T-helper 17 cell (primary cell): ENCODE measurements at regions not wholly inside any gene's neighbourhood (a gene's known extent, or its start where the extent isn't known, plus 50 kb on each side); places are given as distances from the start of the nearest gene placed in this dataset.

ENCODE experiments used
- ATAC-seq: fragments of 150-1000 bp; cut with Tn5 transposase; 2 replicates; pipeline ENCODE4 v1.10.0; 2021; ENCODE audit warnings: mild to moderate bottlenecking, moderate library complexity
- DNase-seq, 3 donors: peaks; one replicate each; pipeline versions ENCODE4 v3.0.0 to v3.0.0-alpha.2; 2020 to 2021
- H3K9me3 ChIP-seq: one replicate; pipeline ENCODE4 v1.7.0; 2013; ENCODE audit warnings: low read length, mild to moderate bottlenecking; ENCODE audit not compliant: control insufficient read depth, poor library complexity, severe bottlenecking
- H3K27ac Mint-ChIP-seq: one replicate; pipeline ENCODE4 v1.8.0; 2022; ENCODE audit warnings: mild to moderate bottlenecking, moderate library complexity, mixed read lengths
- H3K27me3 Mint-ChIP-seq: one replicate; pipeline ENCODE4 v1.8.0; 2022; ENCODE audit warnings: mixed read lengths
- H3K36me3 Mint-ChIP-seq: one replicate; pipeline ENCODE4 v1.8.0; 2022; ENCODE audit warnings: low read depth, mixed read lengths
- H3K4me1 Mint-ChIP-seq: one replicate; pipeline ENCODE4 v1.8.0; 2022; ENCODE audit warnings: mild to moderate bottlenecking, mixed read lengths
- H3K4me3 Mint-ChIP-seq: one replicate; pipeline ENCODE4 v1.8.0; 2022; ENCODE audit warnings: mild to moderate bottlenecking, moderate library complexity, mixed read lengths

DNA sequence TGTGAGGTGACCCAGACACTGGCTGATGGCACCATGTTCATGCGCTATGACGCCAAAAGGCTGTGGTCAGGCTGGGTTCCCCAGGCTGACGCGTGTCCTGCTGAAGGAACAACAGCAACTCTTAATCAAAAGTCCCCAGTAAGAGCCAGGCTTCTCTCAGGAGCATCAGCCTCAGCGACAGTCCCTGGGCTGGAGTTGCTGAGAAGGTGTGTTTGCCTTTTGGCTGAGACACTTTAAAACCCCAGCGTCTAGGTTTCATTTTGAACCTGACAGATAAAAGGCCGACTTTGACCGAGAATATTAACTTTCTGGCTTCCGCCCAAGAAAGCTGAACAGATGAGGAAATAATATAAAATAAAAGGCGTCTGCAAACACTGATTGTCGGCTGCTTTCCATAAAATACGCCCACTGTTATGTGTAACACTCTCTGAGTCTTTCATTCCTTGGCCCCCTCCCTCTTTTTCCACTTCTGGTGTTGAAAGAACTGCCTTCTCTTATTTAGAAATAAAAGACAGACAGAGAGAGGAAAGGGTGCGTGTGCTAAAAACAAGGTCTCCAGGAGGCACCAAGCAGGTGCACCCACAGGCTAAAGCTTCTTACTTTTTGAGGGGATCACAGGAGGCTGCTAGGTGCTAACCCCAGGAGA lies 373.6 kb downstream of the MID1IP1 start:
- H3K4me1 Mint-ChIP-seq = peaks cover 6% of the 10 kb centered on the region
- peaks cover 3% of the 10 kb centered on the region for H3K36me3 Mint-ChIP-seq
- ATAC-seq (peak; percentile 93), DNase-seq (peak in 2 of 3 donors; percentile 21 to 36)
- H3K27ac Mint-ChIP-seq = peak overlapping the region; percentile 92
- peak overlapping the region; percentile 77 for H3K4me3 Mint-ChIP-seq
- H3K9me3 ChIP-seq = no peaks in the 10 kb centered on the region
- no peaks in the 10 kb centered on the region for H3K27me3 Mint-ChIP-seq

DNA sequence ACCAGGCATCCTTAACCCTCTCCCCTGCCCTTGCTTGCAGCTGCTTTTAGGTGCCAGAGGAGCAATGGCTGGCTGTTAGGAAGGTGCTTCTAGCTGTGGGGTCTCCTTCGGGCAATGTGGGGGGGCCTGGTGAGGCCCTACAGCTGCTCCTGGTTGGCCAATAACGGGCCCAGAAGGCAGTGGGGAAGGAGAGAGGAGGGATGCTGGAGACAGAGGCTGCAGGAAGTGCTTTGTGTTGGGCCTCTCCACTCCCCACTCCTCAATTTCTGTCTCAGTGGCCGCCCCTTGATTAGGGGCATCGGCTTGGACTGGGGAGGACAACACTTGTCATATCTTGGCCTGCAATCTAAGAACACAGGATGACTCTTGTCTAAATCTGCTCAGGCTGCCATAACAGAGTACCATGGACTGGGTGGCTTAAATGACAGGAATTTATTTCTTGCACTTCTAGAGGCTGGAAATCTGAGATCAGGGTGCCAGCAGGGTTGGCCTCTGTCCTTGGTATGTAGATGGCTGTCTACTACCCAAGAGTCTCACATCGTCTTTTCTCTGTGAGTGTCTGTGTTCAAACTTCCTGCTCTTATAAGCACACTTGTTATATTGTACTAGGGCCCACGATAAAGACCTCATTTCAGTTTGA lies 374.3 kb downstream of the MID1IP1 start:
- DNase-seq (no peak), ATAC-seq (no peak)
- Mint-ChIP-seq H3K36me3 (peaks cover 3% of the 10 kb centered on the region), H3K27me3 (no peaks in the 10 kb centered on the region), H3K27ac (peak overlapping the region; percentile 92), H3K4me3 (peak overlapping the region; percentile 77), H3K4me1 (peaks cover 6% of the 10 kb centered on the region)
- H3K9me3 ChIP-seq = no peaks in the 10 kb centered on the region

DNA sequence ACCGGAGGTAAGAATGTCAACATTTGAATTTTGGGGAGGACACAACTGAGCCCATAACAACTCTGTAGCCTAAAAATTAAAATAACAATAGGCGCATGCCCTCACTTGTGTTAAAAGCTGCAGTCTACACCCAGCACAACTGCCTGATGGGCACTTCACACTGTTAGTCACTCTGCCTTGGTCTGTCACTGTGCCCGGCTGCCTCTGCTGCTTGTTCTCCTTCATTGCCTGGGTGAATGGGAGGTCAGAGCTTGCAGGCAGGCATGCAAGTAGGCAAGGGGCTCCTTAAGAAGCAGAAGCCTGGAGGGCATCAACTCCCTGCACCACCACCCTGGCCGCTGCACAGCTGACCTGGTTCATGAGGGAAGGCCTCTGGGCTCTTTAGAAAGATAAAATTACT lies 374.8 kb downstream of the MID1IP1 start:
- Mint-ChIP-seq H3K27ac (peak overlapping the region; percentile 92), H3K36me3 (peaks cover 3% of the 10 kb centered on the region), H3K27me3 (no peaks in the 10 kb centered on the region), H3K4me3 (no peak overlapping the region), H3K4me1 (peaks cover 6% of the 10 kb centered on the region)
- H3K9me3 ChIP-seq = no peaks in the 10 kb centered on the region
- ATAC-seq = no peak
- no peak for DNase-seq

- no peak for ATAC-seq
- no peaks in the 10 kb centered on the region for H3K36me3 Mint-ChIP-seq
These were observed 388.2 kb downstream of the MID1IP1 start for GRCh38 chrX:39189431-39189830.

GRCh38 chrX:39194673-39195072 lies 393.4 kb downstream of the MID1IP1 start:
- no peak overlapping the region for H3K4me3 Mint-ChIP-seq
- ATAC-seq (no peak), DNase-seq (no peak)
- no peak overlapping the region for H3K27ac Mint-ChIP-seq
- peaks cover 14% of the 10 kb centered on the region for H3K4me1 Mint-ChIP-seq
- peaks cover 5% of the 10 kb centered on the region for H3K27me3 Mint-ChIP-seq
- H3K36me3 Mint-ChIP-seq = no peaks in the 10 kb centered on the region
- H3K9me3 ChIP-seq = no peaks in the 10 kb centered on the region

More at GRCh38 chrX:39189431-39189830, 388.2 kb downstream of the MID1IP1 start:
- no peak for DNase-seq
- peaks cover 5% of the 10 kb centered on the region for H3K27me3 Mint-ChIP-seq
- H3K4me3 Mint-ChIP-seq = no peak overlapping the region
- no peaks in the 10 kb centered on the region for H3K9me3 ChIP-seq
- H3K4me1 Mint-ChIP-seq = peaks cover 2% of the 10 kb centered on the region
- H3K27ac Mint-ChIP-seq = no peak overlapping the region

DNA sequence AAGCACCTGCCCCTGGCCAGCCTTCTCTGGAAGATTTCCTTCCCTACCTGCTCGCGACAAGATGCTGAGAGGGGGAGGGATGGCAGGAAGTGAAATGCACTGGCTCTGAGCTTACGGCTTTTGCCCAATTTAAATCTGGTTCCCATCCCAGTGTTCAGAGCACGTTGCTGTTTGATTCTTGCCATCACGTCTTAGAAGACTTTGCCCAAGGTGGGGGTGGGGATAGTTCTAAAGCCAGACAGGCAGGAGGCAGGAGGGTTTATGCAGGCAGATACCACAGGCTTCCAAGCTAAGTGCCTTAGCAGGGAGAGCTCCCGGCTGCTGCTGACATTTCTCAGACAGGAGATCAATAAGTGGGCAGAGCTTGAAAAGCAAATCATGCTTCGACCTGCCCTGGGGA lies 393.9 kb downstream of the MID1IP1 start:
- ATAC-seq = no peak
- peaks cover 14% of the 10 kb centered on the region for H3K4me1 Mint-ChIP-seq
- H3K36me3 Mint-ChIP-seq = no peaks in the 10 kb centered on the region
- no peak overlapping the region for H3K27ac Mint-ChIP-seq
- DNase-seq = no peak
- H3K9me3 ChIP-seq = no peaks in the 10 kb centered on the region
- H3K27me3 Mint-ChIP-seq = peaks cover 4% of the 10 kb centered on the region
- H3K4me3 Mint-ChIP-seq = peak overlapping the region; percentile 43

GRCh38 chrX:39196192-39197102 lies 395.2 kb downstream of the MID1IP1 start:
- H3K27me3 Mint-ChIP-seq = no peaks in the 10 kb centered on the region

DNA sequence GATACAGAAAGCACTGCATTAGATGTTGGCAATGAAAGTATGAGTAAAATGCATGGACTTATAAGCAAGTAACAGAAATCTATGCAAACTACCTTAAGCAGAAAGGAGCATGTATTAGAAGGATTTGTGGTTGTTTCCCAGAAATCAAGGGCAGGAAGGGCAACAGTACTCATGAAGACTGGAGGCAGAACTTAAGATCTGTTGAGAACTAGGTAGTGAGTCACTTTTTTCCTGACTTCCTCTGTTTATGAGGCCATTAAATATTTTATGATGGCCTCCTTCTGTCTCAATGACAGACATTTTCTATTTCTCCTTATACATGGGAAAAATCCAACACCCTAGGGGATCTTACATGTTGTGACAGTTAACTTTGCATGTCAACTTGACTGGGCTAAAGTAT lies 398.2 kb downstream of the MID1IP1 start:
- Mint-ChIP-seq H3K27me3 (no peaks in the 10 kb centered on the region), H3K4me3 (no peak overlapping the region), H3K36me3 (no peaks in the 10 kb centered on the region), H3K27ac (no peak overlapping the region), H3K4me1 (peaks cover 12% of the 10 kb centered on the region)
- H3K9me3 ChIP-seq = no peaks in the 10 kb centered on the region
- no peak for DNase-seq
- no peak for ATAC-seq

More at GRCh38 chrX:39196192-39197102, 395.2 kb downstream of the MID1IP1 start:
- H3K4me3 Mint-ChIP-seq = peak overlapping the region; percentile 83
- peaks cover 14% of the 10 kb centered on the region for H3K4me1 Mint-ChIP-seq
- DNase-seq (peak in 1 of 3 donors; percentile 16), ATAC-seq (peak; percentile 94)
- H3K9me3 ChIP-seq = no peaks in the 10 kb centered on the region
- peak overlapping the region; percentile 75 for H3K27ac Mint-ChIP-seq
- no peaks in the 10 kb centered on the region for H3K36me3 Mint-ChIP-seq

GRCh38 chrX:39201305-39201990 lies 400.2 kb downstream of the MID1IP1 start:
- H3K27me3 Mint-ChIP-seq = no peaks in the 10 kb centered on the region
- H3K9me3 ChIP-seq = no peaks in the 10 kb centered on the region
- no peak overlapping the region for H3K4me3 Mint-ChIP-seq
- H3K27ac Mint-ChIP-seq = no peak overlapping the region
- H3K36me3 Mint-ChIP-seq = no peaks in the 10 kb centered on the region
- no peak for DNase-seq
- peaks cover 11% of the 10 kb centered on the region for H3K4me1 Mint-ChIP-seq
- ATAC-seq = no peak

GRCh38 chrX:39202641-39203040 lies 401.4 kb downstream of the MID1IP1 start:
- Mint-ChIP-seq H3K27ac (no peak overlapping the region), H3K36me3 (no peaks in the 10 kb centered on the region), H3K27me3 (no peaks in the 10 kb centered on the region), H3K4me1 (peaks cover 2% of the 10 kb centered on the region), H3K4me3 (no peak overlapping the region)
- no peaks in the 10 kb centered on the region for H3K9me3 ChIP-seq
- DNase-seq (no peak), ATAC-seq (no peak)

DNA sequence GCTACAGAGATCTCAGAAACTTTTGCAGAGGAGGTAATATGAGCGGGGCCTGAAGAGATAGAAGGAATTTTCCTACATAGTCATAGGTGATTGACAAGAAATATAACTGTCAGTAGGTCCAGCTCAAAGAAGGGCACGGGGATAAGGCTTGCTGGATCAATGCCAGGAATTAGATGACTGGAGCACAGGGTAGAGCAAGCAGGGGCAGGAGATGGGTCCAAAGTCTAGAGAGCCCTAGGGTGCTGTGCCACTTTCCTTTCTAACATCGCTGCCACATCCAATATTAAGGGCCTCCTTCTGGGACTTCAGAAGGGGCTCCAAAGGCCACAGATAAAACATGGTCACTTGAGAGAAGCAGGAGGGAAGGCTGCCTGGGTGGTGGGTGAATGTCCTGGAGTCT lies 402.2 kb downstream of the MID1IP1 start:
- DNase-seq (no peak), ATAC-seq (no peak)
- no peaks in the 10 kb centered on the region for H3K9me3 ChIP-seq
- Mint-ChIP-seq H3K27ac (no peak overlapping the region), H3K4me1 (peaks cover 2% of the 10 kb centered on the region), H3K4me3 (no peak overlapping the region), H3K27me3 (no peaks in the 10 kb centered on the region), H3K36me3 (no peaks in the 10 kb centered on the region)

DNA sequence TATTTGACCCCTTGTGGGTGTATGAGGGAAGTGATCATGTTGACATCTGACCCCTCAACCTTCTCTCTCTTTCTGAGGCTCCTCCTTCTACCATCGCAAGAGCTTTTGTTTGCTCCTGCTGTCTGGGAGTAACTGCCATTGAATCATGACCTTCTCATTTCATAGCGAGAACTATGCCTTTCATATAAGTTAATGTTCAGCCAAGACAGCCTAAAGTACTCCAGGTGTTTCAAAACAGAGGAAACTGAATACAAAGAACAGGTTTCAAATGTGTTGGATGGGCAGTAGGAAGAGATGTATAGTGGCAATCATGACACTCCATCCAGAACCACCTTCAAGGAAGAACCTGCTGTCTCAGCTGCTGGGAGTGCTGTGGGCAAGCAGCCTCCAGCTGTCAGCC lies 403.1 kb downstream of the MID1IP1 start:
- H3K36me3 Mint-ChIP-seq = no peaks in the 10 kb centered on the region
- no peaks in the 10 kb centered on the region for H3K27me3 Mint-ChIP-seq
- ATAC-seq = no peak
- DNase-seq = no peak
- no peak overlapping the region for H3K4me3 Mint-ChIP-seq
- no peaks in the 10 kb centered on the region for H3K9me3 ChIP-seq
- H3K4me1 Mint-ChIP-seq = peaks cover 2% of the 10 kb centered on the region
- H3K27ac Mint-ChIP-seq = no peak overlapping the region

DNA sequence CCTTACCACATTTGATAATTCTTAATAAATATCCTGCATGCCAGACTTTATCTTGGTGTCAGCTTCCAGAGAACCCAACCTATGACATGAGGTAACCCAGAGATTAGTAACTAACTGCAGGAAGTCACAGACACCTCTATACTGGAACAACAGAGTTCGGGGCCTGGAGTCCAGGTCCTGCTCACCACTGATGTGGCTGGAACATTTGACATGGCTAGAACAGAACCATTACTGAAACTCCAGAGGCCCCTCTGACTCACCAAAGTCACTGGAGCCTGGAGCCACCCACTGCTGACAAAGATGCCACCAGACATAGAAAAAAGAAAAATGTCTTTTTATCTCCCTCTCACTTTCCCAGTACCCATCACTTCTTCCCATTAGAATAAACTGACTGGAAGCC lies 403.7 kb downstream of the MID1IP1 start:
- Mint-ChIP-seq H3K36me3 (peaks cover 2% of the 10 kb centered on the region), H3K4me3 (no peak overlapping the region), H3K27me3 (no peaks in the 10 kb centered on the region), H3K27ac (no peak overlapping the region), H3K4me1 (peaks cover 2% of the 10 kb centered on the region)
- H3K9me3 ChIP-seq = no peaks in the 10 kb centered on the region
- ATAC-seq = no peak
- no peak for DNase-seq
